ENCODE measurements at regions not wholly inside any gene's neighbourhood (a gene's known extent, or its start where the extent isn't known, plus 50 kb on each side); places are given as distances from the start of the nearest gene placed in this dataset.

DNA sequence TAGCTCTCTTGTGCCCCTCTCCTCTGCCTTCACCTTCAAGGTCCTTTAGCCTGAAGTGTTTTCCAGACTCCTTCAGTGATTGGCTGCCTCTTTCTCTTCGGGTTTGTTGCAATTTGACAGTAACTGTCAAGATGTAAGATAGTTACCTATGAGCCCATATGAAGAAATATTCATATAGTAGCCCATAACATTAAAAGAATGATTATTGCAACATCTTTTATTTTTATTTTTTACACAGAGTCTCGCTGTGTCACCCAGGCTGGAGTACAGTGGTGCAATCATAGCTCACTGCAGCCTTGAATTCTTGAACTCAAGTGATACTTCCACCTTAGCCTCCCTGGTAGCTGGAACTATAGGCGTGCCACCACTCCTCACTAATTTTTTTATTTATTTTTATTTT is 80.5 kb downstream of the FOXI3 start:
- TF ChIP-seq EZH2 (IDR thresholded peaks at IDR 0.05; ENCODE audit: insufficient read depth, poor library complexity, severe bottlenecking) (no peak), EZH2phosphoT487 (IDR thresholded peaks at IDR 0.05; ENCODE audit: insufficient read depth, low read depth) (no peak)
